Smooth muscle cell of the brain vasculature (primary cell): ENCODE measurements at regions not wholly inside any gene's neighbourhood (a gene's known extent, or its start where the extent isn't known, plus 50 kb on each side); places are given as distances from the start of the nearest gene placed in this dataset.
A peak's percentile ranks its signal among the peaks of the same experiment; 100 is the strongest.

ENCODE experiments used
- DNase-seq: peaks from one replicate; pipeline ENCODE4 v3.0.0-alpha.2; 2012; ENCODE audit warnings: low read depth, low spot score

- DNase-seq: no peak
Observed at GRCh38 chr1:29977550-29977949, 741.2 kb downstream of the PTPRU start.

- DNase-seq: peak; percentile 20
Observed at GRCh38 chr1:29975036-29975694, 738.8 kb downstream of the PTPRU start.

- peak; percentile 1 for DNase-seq
Observed at GRCh38 chr1:29974316-29974724, 738.0 kb downstream of the PTPRU start.

GRCh38 chr1:29973406-29973805, 737.1 kb downstream of the PTPRU start:
- no peak for DNase-seq

- DNase-seq: no peak
Observed at GRCh38 chr1:29972421-29973053, 736.2 kb downstream of the PTPRU start.

GRCh38 chr1:29971703-29972102, 735.4 kb downstream of the PTPRU start:
- no peak for DNase-seq

GRCh38 chr1:29970747-29971325, 734.5 kb downstream of the PTPRU start:
- DNase-seq: no peak

- DNase-seq: no peak
Observed at GRCh38 chr1:29969576-29969975, 733.3 kb downstream of the PTPRU start.

- DNase-seq: no peak
Observed at GRCh38 chr1:29967261-29967660, 730.9 kb downstream of the PTPRU start.

- no peak for DNase-seq
Observed at GRCh38 chr1:29966526-29967045, 730.3 kb downstream of the PTPRU start.

- DNase-seq: no peak
Observed at GRCh38 chr1:29964718-29965533, 728.6 kb downstream of the PTPRU start.

GRCh38 chr1:29963946-29964345, 727.6 kb downstream of the PTPRU start:
- DNase-seq: no peak

- DNase-seq: no peak
Observed at GRCh38 chr1:29962831-29963247, 726.5 kb downstream of the PTPRU start.

GRCh38 chr1:29962336-29962735, 726.0 kb downstream of the PTPRU start:
- no peak for DNase-seq

GRCh38 chr1:29961293-29962059, 725.2 kb downstream of the PTPRU start:
- DNase-seq: no peak

- no peak for DNase-seq
Observed at GRCh38 chr1:29960876-29961275, 724.6 kb downstream of the PTPRU start.

GRCh38 chr1:29960156-29960755, 723.9 kb downstream of the PTPRU start:
- no peak for DNase-seq

- no peak for DNase-seq
Observed at GRCh38 chr1:29959356-29959755, 723.0 kb downstream of the PTPRU start.

- no peak for DNase-seq
Observed at GRCh38 chr1:29958271-29958670, 721.9 kb downstream of the PTPRU start.

GRCh38 chr1:29956349-29957030, 720.2 kb downstream of the PTPRU start:
- DNase-seq: no peak
